D721Med (cell line): ENCODE measurements at regions not wholly inside any gene's neighbourhood (a gene's known extent, or its start where the extent isn't known, plus 50 kb on each side); places are given as distances from the start of the nearest gene placed in this dataset.

Source experiments
- DNase-seq: peaks from one replicate; pipeline ENCODE4 v3.0.0; 2011; ENCODE audit warnings: low spot score; ENCODE audit not compliant: insufficient read length
- FAIRE-seq: peaks from 2 replicates; lab custom pipeline; 2011; peaks lifted over from hg19 to GRCh38; lab: Jason Lieb, UNC
- CTCF ChIP-seq: IDR thresholded peaks from 2 replicates; pipeline ENCODE4 v1.5.1; 2012; ENCODE audit warnings: mild to moderate bottlenecking, control low read depth; ENCODE audit not compliant: insufficient read depth; ENCODE audit errors: missing control alignments

GRCh38 chr1:106875622-106876021 lies 180.9 kb upstream of the PRMT6 start:
- no peak for TF ChIP-seq CTCF
- DNase-seq (no peak), FAIRE-seq (no peak)

- TF ChIP-seq CTCF = no peak
- FAIRE-seq (no peak), DNase-seq (no peak)
These were observed 180.1 kb upstream of the PRMT6 start for GRCh38 chr1:106876384-106876783.

GRCh38 chr1:106879538-106879937 lies 176.9 kb upstream of the PRMT6 start:
- TF ChIP-seq CTCF = no peak
- no peak for FAIRE-seq
- DNase-seq = no peak

GRCh38 chr1:106880226-106880625 lies 176.2 kb upstream of the PRMT6 start:
- DNase-seq = no peak
- FAIRE-seq = no peak
- TF ChIP-seq CTCF = no peak

- FAIRE-seq (no peak), DNase-seq (no peak)
- no peak for TF ChIP-seq CTCF
These were observed 173.3 kb upstream of the PRMT6 start for GRCh38 chr1:106883208-106883607.

- FAIRE-seq = no peak
- no peak for TF ChIP-seq CTCF
- no peak for DNase-seq
These were observed 167.4 kb upstream of the PRMT6 start for GRCh38 chr1:106889059-106889458.

- TF ChIP-seq CTCF = no peak
- no peak for DNase-seq
- no peak for FAIRE-seq
These were observed 166.9 kb upstream of the PRMT6 start for GRCh38 chr1:106889583-106889982.
